ENCODE measurements at regions not wholly inside any gene's neighbourhood (a gene's known extent, or its start where the extent isn't known, plus 50 kb on each side); places are given as distances from the start of the nearest gene placed in this dataset.

- DNase-seq (ENCODE audit: low spot score): no peak
Observed at GRCh38 chr6:145044641-145045246, 690.6 kb downstream of the EPM2A start.

GRCh38 chr6:145045582-145045981, 689.7 kb downstream of the EPM2A start:
- no peak for DNase-seq (ENCODE audit: low spot score)
- TF ChIP-seq, protein P1, sequence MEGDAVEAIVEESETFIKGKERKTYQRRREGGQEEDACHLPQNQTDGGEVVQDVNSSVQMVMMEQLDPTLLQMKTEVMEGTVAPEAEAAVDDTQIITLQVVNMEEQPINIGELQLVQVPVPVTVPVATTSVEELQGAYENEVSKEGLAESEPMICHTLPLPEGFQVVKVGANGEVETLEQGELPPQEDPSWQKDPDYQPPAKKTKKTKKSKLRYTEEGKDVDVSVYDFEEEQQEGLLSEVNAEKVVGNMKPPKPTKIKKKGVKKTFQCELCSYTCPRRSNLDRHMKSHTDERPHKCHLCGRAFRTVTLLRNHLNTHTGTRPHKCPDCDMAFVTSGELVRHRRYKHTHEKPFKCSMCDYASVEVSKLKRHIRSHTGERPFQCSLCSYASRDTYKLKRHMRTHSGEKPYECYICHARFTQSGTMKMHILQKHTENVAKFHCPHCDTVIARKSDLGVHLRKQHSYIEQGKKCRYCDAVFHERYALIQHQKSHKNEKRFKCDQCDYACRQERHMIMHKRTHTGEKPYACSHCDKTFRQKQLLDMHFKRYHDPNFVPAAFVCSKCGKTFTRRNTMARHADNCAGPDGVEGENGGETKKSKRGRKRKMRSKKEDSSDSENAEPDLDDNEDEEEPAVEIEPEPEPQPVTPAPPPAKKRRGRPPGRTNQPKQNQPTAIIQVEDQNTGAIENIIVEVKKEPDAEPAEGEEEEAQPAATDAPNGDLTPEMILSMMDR (IDR thresholded peaks at IDR 0.05; ENCODE audit: extremely low read depth, missing control alignments): no peak

More at GRCh38 chr6:145044641-145045246, 690.6 kb downstream of the EPM2A start:
- TF ChIP-seq, protein P1 (IDR thresholded peaks at IDR 0.05; ENCODE audit: extremely low read depth, missing control alignments): no peak

- no peak for DNase-seq (ENCODE audit: low spot score)
- TF ChIP-seq, protein P1 (IDR thresholded peaks at IDR 0.05; ENCODE audit: extremely low read depth, missing control alignments): no peak
Observed at GRCh38 chr6:145047891-145048290, 687.4 kb downstream of the EPM2A start.

DNA sequence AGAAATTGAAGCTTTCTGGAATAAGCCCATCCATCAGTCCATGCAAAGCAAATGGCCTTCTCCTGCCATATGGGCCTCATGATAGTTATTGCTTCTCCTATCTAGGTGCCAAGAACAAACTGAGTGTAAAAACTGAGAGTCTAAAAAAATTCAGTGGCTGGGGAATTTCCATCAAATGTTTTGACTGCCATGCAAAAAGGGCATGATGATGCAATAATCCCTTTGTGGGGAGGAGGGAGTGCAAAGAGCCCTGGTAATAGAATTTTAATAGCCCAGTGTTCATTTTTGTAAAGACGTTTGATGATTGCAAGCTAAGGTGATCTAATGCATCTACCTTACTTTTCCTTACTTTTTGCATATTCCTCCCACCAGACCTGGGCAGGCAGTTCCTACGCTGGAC, 683.7 kb downstream of the EPM2A start:
- DNase-seq (ENCODE audit: low spot score): no peak
- TF ChIP-seq, protein P1 (IDR thresholded peaks at IDR 0.05; ENCODE audit: extremely low read depth, missing control alignments): no peak

DNA sequence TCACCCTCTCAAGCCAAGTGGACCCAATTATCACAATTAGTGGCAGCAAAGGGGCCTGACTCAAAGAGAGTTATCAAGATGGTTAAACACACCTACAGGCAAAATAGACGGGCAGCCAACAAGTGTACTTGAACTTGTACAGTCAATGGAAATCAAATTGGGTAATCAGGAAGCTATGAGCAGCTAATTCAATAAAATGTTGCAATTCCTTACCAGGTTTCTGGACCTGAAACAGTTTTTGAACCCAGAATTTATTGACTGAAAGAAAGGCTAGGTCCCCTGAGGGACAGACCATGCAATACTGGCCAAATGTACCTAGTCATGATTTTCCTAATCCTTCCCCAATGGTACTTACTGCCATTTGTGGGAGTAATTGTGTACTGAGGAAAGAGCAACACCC, 679.8 kb downstream of the EPM2A start:
- TF ChIP-seq, protein P1 (IDR thresholded peaks at IDR 0.05; ENCODE audit: extremely low read depth, missing control alignments): no peak
- no peak for DNase-seq (ENCODE audit: low spot score)

GRCh38 chr6:145060714-145061113, 674.6 kb downstream of the EPM2A start:
- TF ChIP-seq, protein P1 (IDR thresholded peaks at IDR 0.05; ENCODE audit: extremely low read depth, missing control alignments): no peak
- no peak for DNase-seq (ENCODE audit: low spot score)

GRCh38 chr6:145063091-145063490, 672.2 kb downstream of the EPM2A start:
- TF ChIP-seq, protein P1 (IDR thresholded peaks at IDR 0.05; ENCODE audit: extremely low read depth, missing control alignments): no peak
- DNase-seq (ENCODE audit: low spot score): no peak

Measured in GM20000 (cell line).